ENCODE measurements at regions not wholly inside any gene's neighbourhood (a gene's known extent, or its start where the extent isn't known, plus 50 kb on each side); places are given as distances from the start of the nearest gene placed in this dataset.

GRCh38 chr14:22088614-22089342, 415.2 kb upstream of the OR4E1 start:
- peak; percentile 27 for DNase-seq

DNA sequence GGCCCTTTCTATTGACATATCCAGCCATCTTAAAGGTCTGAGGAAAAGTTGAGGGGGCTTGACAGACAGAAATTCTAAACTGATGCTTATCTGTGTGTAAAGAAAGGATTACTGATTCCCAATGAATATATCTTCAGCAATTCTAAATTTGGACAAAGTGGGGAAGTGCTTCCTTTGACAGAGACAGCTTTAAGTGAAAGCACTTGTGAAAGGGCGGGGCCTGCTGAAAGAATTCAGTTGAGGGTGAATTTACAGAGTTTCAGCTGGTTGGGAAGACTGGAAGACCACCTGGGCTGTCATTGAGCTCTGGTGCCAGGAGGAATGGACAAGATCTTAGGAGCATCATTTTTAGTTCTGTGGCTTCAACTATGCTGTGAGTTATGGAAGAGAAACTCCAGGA, 412.5 kb upstream of the OR4E1 start:
- no peak for DNase-seq

- DNase-seq = peak; percentile 79
These were observed 411.0 kb upstream of the OR4E1 start for GRCh38 chr14:22084393-22085281.

- no peak for DNase-seq
These were observed 407.7 kb upstream of the OR4E1 start for GRCh38 chr14:22081337-22081736.

DNA sequence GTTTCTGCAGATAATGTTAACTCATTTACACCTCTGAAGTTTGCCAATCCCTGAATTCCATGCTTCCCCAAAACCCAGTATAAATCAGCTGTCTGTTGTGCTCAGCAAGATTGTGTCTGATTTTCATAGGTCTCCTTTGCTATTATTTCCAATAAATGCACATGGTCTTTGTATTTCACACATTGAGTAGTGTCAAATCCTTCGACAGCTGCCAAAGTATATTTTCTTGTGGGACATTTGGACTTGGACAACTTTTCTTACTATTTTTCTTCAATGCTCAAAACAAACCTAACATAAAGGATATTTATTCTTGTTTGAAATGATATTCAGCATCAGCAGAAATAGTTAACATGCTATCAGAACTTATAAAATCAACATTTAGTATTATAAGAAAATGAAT, 406.1 kb upstream of the OR4E1 start:
- no peak for DNase-seq

- no peak for DNase-seq
These were observed 400.2 kb upstream of the OR4E1 start for GRCh38 chr14:22073801-22074200.

- no peak for DNase-seq
These were observed 397.4 kb upstream of the OR4E1 start for GRCh38 chr14:22071006-22071405.

GRCh38 chr14:22070119-22070982, 396.7 kb upstream of the OR4E1 start:
- DNase-seq = peak; percentile 5

- DNase-seq = no peak
These were observed 391.7 kb upstream of the OR4E1 start for GRCh38 chr14:22065347-22065746.

DNA sequence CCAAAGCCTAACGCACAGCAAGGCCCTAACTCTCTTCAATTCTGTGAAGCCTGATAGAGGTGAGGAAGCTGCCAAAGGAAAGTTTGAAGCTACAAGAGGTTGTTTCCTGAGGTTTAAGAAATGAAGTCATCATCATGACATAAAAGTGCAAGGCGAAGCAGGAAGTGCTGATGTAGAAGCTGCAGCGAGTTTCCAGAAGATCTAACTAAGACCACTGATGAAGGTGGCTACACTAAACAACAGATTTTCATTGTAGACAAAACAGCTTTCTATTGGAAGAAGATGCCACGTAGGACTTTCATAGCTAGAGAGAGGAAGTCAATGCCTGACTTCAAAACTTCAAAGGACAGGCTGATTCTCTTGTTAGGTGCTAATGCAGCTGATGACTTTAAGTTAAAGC, 385.6 kb upstream of the OR4E1 start:
- DNase-seq = no peak

GRCh38 chr14:22052795-22053194, 379.2 kb upstream of the OR4E1 start:
- no peak for DNase-seq

DNA sequence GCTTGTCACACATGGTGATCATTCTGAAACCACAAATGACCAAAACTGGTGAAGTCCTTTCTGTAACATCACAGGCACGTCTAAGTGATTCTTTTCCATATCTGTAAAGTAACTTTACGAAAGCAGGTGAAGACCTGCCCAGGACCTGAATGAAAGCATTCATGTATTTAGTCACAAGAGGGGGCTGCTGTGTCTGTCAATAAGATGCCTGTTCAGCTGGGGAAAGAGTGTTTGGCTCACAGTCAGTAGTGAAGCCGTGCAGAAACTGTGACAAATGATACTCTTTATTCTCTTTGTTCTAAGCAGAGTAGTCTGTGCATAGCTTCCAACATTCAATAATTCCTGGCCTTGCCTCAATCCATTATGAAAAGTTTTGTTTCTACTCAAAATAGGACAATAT, 373.5 kb upstream of the OR4E1 start:
- DNase-seq = peak; percentile 41

GRCh38 chr14:22046063-22046462, 372.4 kb upstream of the OR4E1 start:
- DNase-seq = no peak

- no peak for DNase-seq
These were observed 370.6 kb upstream of the OR4E1 start for GRCh38 chr14:22044193-22044592.

DNA sequence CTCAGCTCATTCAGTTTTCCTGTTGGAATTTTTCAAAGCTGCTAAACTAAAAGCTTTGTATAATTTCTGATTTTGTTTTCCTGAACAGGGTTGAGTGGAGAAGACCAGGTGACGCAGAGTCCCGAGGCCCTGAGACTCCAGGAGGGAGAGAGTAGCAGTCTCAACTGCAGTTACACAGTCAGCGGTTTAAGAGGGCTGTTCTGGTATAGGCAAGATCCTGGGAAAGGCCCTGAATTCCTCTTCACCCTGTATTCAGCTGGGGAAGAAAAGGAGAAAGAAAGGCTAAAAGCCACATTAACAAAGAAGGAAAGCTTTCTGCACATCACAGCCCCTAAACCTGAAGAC, 367.1 kb upstream of the OR4E1 start:
- no peak for DNase-seq

GRCh38 chr14:22039938-22040780, 366.5 kb upstream of the OR4E1 start:
- peak; percentile 30 for DNase-seq

DNA sequence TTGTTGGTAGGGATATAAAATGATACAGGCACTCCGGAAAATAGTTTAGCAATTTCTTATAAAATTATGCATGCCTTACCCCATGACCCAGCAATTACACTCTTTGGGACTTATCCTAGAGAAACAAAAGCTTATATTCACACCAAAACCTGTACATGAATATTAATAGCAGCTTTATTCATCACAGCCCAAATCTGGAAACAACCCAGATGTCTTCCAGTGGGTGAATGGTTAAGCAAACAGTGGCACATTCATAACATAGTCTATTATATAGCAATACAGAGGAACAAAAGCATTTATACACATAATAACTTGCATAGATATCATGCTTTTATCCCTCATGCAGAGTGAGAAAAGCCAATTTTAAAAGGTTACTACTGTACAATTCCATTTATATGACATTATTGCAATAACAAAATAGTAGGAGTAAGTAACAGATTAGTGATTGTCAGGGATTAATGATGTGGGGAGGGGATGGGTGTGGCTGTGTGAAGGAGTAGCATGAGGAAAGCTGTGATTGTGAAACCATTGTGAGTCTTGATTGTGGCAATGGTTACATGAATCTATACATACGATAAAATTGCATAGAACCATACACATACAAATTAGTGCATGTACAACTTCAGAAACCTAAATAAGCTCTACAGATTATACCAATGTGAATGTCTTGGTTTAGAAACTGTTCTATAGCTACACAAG, 363.1 kb upstream of the OR4E1 start:
- no peak for DNase-seq

DNA sequence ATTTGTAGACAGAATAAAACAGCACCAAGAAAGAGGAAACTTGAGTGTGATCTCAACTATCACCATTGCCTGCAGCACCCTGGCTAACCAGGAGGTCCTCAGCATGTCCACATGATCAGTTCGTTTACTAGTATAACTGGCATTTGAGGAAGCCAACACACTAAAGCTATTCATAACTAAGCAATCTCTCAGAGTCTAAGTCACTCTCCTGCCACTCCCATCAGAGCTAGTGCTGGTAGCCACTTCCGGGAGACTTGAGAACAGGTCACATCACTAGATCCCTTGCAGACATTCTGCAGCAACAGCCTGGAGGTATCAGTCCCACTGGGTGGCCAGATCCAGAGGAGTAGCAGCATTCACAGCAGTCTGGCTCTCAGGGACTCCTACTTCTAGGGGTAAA, 352.9 kb upstream of the OR4E1 start:
- no peak for DNase-seq

DNA sequence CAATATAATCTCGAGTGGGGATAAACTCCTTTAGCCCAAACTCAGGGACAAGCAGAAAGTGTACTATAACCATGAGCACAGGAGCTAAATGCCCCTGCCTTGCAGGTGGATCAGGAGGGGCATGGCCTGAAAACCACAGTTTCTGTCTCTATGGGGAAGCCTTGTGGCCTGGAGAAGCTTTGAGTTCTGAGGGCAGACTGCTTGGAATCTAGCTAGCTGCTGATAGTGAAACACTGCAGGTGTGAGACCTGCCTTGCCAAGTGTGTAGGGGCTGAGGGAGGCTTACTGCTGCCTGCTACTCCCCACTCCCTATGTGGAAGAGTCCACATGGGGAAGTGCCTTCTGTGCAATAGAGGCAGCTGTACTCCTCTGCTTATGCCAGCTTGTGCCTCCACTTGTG, 352.3 kb upstream of the OR4E1 start:
- DNase-seq = no peak

- DNase-seq = no peak
These were observed 350.5 kb upstream of the OR4E1 start for GRCh38 chr14:22024137-22024536.

DNA sequence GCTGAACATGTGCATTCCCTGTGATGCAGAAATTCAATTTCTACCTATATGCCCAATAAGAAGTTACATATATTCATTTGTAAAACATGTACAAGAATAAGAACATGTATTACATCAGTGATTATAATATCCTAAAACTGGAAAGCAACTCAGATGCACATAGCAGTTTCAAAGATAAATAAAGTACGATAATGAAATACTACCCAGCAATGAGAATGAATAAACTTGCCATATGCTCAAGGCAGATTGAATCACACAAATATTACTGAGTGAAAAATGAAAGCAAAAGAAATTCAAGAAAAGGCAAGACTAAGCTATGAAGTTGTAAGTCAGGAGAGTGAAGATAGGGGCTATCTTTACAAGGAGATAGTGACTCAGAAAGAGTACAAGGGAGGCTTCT, 345.3 kb upstream of the OR4E1 start:
- no peak for DNase-seq

GRCh38 chr14:22012452-22012851, 338.8 kb upstream of the OR4E1 start:
- DNase-seq = no peak

Measured in dermis blood vessel endothelial cell (primary cell).